HG02571 (cell line): ENCODE measurements at regions not wholly inside any gene's neighbourhood (a gene's known extent, or its start where the extent isn't known, plus 50 kb on each side); places are given as distances from the start of the nearest gene placed in this dataset.

ENCODE experiments used
- ATAC-seq: cut with Tn5 transposase; IDR thresholded peaks from one replicate; pipeline ENCODE4 v1.9.1; 2021; ENCODE audit warnings: mild to moderate bottlenecking, moderate library complexity; ENCODE audit not compliant: unreplicated experiment

GRCh38 chr5:173741087-173741486 lies 124.6 kb upstream of the BOD1 start:
- no peak for ATAC-seq

DNA sequence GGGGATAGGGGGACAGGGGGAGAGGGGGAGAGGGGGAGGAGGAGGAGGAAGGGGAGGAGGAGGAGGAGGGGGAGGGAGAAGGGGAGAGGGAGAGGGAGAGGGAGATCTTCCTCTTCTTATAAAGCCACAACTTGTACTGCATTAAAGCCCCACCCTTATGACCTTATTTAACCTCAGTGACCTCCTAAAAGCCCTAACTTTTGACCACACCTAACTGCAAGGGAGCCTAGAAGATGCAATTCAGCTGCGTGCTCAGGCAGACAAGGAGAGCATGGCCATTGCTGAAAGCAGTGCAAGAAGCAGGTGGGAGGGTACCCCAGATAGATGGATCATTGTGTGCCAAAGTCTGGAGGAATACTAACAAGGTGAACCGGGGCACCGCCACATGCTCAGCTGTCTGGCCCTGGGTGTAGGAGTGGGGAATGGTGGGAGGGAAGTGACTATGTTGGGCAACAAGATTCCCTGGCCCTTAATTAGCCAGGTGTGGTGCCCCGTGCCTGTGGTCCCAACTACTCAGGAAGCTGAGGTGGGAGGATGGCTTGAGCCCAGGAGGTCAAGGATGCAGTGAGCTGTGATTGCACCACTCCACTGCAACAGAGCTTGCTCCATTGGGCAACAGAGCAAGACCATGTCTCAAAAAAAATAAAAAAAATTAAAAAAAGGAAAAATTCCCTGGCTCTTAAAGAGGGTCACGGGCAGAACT lies 125.4 kb upstream of the BOD1 start:
- no peak for ATAC-seq

DNA sequence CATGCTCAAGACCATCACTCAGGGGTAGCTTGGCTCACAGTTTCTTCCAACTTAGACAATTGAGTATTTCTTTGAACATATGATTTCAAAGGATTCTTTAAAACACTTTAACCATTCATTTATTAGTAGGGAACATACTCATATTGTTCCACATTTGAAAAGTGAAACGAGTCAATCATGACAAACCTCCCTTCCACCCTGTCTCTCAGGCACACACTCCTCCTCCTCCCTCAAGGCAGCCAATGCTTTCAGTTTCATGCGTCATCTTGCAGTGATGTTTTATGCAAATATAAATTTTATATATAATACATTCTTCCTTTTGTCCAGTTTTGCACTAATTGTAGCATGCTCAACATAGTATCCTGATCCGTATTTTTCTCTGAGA lies 126.0 kb upstream of the BOD1 start:
- ATAC-seq, result peak; percentile 50

GRCh38 chr5:173743641-173744343 lies 127.3 kb upstream of the BOD1 start:
- ATAC-seq, result peak; percentile 41

GRCh38 chr5:173744551-173744950 lies 128.1 kb upstream of the BOD1 start:
- ATAC-seq, result no peak

DNA sequence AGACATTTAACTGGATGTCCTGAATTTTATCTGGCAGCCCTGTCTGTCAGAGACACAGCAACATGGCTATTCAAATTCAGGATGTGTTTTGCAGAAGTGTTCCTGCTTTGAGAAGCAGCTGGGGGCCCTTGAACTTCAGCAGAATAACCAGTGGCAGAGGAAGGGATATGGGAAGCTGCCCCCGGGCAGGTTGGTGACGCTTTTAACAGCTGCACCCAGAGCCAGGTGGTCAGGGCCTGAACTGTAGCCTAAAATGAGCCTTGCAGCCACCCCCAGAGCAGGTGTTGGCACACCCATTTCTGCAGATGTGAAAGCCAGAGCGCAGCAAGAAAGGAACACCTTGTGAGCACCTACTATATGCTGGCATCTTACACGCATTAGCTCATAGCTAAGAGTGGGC lies 128.7 kb upstream of the BOD1 start:
- ATAC-seq, result peak; percentile 42

GRCh38 chr5:173745557-173745956 lies 129.1 kb upstream of the BOD1 start:
- no peak for ATAC-seq

GRCh38 chr5:173746047-173746646 lies 129.7 kb upstream of the BOD1 start:
- no peak for ATAC-seq

GRCh38 chr5:173747876-173748275 lies 131.4 kb upstream of the BOD1 start:
- ATAC-seq, result no peak

DNA sequence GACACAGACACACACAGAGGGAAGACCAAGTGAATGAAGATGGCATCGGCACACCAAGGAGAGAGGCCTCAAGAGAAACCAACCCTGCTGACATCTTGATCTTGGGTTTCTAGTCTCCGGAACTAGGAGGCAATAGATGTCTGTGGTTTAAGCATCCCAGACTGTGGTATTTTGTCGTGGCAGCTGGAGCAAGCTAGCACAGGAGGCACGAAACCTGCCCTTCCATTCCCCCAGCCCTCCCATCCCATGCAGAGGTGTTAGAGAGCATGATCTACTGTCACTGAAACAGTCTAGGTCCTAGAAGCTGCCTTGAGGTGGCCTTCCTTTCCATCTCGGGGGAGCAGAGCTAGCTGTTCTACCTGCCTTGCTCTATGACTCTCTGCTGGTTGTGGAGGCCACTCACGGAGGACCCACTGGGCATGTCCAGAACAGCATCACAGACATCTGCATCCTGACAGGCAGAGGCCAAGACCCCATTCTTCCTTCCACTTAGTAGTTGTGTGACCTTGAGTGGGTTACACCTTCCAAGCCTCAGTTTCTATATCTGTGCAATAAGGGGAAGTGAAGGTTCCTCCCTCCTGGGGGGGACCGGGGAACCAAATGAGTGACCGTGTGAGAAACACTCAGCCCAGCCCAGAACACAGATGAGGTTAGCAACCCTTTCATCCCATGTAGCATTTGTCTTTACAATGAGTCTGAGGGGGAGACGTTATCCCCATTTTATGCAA lies 134.3 kb upstream of the BOD1 start:
- no peak for ATAC-seq

DNA sequence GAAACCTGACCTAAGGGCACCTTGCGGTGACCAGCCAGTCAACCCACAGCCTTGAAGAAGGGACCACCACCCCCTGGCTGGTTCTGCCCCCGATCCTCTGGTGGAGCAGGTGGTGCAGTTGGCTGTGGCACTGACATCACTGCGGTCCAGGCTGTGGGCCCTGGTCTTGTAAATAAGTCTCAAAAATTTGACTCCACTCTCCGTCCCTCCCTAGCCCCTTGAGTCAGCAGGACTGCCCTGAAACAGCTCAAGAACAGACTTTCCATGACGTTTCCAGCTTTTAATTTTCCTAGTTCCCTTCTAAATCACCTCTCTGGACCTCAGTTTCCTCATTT lies 134.8 kb upstream of the BOD1 start:
- ATAC-seq, result no peak

DNA sequence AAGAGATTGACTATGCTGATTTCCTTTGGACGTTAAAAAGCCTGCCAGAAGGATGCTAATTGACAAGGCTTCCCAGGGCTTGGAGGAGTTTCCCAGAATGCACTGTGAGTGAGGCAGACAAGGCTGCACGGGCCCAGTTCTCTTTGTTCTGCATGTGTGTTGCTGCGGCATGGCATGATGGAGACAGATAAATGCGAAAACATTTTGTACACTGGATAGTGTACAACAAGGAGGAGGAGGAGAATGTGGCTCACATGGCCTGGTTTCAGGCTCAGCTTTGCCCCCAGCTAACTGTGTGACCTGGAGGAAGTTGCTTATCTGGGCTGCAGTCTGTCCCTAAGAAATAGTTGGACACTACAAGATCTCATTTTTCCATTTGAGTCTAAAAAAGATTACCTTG lies 135.5 kb upstream of the CPEB4 start:
- ATAC-seq, result no peak

GRCh38 chr5:173753307-173754168 lies 134.6 kb upstream of the CPEB4 start:
- no peak for ATAC-seq

DNA sequence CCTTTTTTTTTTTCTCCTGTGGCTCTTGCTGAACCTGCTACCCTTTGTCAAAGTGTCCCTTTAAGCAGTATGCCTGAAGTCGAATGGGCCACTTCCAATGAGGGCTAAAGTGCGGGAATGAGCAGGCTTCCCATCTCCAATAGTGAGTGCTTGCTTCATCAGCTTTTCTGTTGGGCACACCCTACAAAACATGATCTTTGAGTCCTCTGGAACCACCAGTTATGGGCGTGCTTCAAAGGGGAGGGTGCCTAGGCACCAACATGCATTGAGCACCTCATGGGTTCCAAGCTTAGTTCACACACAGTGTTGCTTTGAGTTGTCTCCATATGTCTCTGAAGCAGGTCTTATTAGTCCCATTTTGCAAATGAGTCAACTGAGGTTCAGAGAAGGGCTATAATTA lies 132.8 kb upstream of the CPEB4 start:
- no peak for ATAC-seq

DNA sequence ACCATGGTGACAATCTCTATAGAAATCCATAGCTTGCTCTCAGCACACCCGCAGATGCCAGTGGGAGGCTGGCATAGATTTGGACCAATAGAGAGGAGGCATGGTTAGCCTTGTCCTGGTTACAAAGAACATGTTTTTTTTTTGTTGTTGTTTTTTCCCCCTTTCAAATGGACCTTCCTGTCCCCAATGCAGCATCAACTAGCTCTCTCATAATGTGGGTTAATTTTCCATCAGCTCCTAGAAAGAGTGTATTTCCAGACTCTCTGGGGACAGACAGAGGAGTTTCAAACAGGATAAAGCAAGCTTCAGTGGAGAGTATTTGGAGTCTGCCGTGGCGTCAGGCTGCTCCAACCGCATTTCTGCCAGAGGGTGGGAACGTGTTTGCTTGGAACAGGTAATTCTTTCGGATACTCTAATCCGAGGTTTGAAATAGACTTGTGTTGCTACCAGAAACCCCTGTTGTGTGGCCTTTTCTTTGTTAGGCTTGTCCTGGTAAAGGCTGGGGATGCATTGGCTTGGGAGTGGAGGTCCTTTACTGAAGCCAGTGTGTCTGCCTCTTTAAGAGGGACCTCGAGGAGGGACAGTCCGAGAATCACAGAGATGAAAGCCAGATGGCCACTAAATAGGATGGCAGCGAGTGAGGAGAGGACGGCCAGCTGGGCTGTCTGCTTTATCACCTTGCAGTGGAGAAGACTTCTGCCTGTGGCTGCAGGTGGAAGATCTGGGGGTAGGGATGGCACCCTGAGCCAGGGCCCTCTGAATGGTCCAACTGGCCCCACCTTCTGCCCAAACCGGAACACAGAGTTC lies 130.5 kb upstream of the CPEB4 start:
- ATAC-seq, result no peak

DNA sequence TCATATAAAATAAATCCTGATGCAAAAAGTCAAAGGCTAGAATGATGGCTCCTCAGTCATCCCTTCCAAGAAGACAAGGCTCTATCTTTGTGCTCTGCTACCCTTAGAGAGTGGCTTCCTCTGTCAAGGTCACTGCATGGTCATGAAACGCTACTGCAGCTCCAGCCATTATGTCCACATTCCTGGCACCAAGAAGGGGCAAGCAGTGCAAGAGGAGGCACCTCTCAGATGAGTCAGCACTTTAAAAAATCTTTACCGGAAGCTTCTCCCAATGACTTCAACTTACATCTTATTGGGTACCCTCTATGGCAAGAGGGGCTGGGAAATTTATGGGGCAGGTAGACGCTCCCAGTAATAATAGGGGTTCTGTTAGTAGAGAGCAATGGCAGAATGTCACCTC lies 129.5 kb upstream of the CPEB4 start:
- no peak for ATAC-seq

DNA sequence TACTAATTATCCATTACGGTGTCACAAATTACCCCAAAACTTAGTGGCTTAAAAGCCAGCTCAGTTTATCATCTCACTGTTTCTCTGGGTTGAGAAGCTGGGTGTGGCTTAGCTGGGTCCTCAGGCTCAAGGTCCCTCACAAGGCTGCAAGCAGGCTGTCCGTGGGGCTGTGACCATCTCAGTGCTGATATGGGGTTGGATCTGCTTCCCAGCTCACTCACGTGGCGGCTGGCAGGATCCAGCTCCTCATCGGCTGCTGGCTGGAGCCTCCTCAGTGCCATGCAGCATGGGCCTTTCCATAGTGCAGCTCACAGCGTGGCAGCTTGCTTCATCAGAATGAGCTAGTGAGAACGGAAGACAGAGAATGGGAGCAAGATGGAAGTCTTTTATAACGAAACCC lies 128.5 kb upstream of the CPEB4 start:
- no peak for ATAC-seq

- ATAC-seq, result no peak
Observed at GRCh38 chr5:173760461-173761177, 127.5 kb upstream of the CPEB4 start.

- ATAC-seq, result no peak
Observed at GRCh38 chr5:173761178-173761513, 127.0 kb upstream of the CPEB4 start.

GRCh38 chr5:173762045-173762444 lies 126.1 kb upstream of the CPEB4 start:
- ATAC-seq, result no peak
